HCT116 (cell line): ENCODE measurements at regions not wholly inside any gene's neighbourhood (a gene's known extent, or its start where the extent isn't known, plus 50 kb on each side); places are given as distances from the start of the nearest gene placed in this dataset.

ENCODE experiments used
- ATAC-seq: fragments of 200-7000 bp; cut with Tn5 transposase; 2 replicates; pipeline ENCODE4 v1.9.1; 2020; ENCODE audit warnings: mild to moderate bottlenecking, moderate library complexity
- BruUV-seq: library from RNA; stranded (reverse); fragments of 400-500 nt; replicated peaks from 2 replicates; lab custom pipeline; 2021; lab: Mats Ljungman, UMichigan
- CTCF ChIA-PET: fragments of 300-600 bp; sonication (Branson Sonifier 250); formaldehyde crosslinking; loops from one replicate; lab custom pipeline; 2021; ENCODE audit warnings: antibody characterized with exemption; lab: Charles Lee
- POLR2A ChIA-PET: fragments of 300-600, 350-600 bp; sonication (Branson Sonifier 250); formaldehyde crosslinking; loops from one replicate; lab custom pipeline; 2021; ENCODE audit warnings: antibody characterized with exemption; lab: Charles Lee
- RAD21 ChIA-PET, 2 experiments: fragments of 300-600 bp; sonication (Branson Sonifier 250); formaldehyde crosslinking; loops; one replicate each; lab custom pipeline; 2023; ENCODE audit warnings: low total read pairs in 2 of 2; ENCODE audit not compliant: uncharacterized antibody in 2 of 2, unreplicated experiment in 2 of 2, low non-redundant PET in 1 of 2; lab: Charles Lee
- DNase-seq: peaks from one replicate; pipeline ENCODE4 v3.0.0-alpha.2; 2010; ENCODE audit warnings: low read depth, low spot score
- H2AFZ ChIP-seq: fragments of 200-600 bp; shearing (Covaris generic), sonication (generic); 2 replicates; pipeline ENCODE4 v1.6.1; 2017; ENCODE audit warnings: low read depth, mixed run types, mixed read lengths, antibody characterized with exemption, low read length; ENCODE audit not compliant: poor library complexity, severe bottlenecking
- H3K27ac ChIP-seq: 2 replicates; pipeline ENCODE4 v1.5.1; 2012; ENCODE audit warnings: low read depth, low read length
- H3K27me3 ChIP-seq: fragments of 200-600 bp; sonication (generic); 2 replicates; pipeline ENCODE4 v1.6.1; 2016; ENCODE audit warnings: mixed run types, low read length, mixed read lengths; ENCODE audit not compliant: insufficient read depth
- H3K36me3 ChIP-seq, 2 experiments: fragments of 200-500 bp in 1 of 2; fragments of 200-600 bp in 1 of 2; sonication (Bioruptor generic) in 1 of 2; sonication (generic) in 1 of 2; 2 replicates each; pipeline versions ENCODE4 v1.5.1 to v1.6.1; 2014 to 2016; ENCODE audit warnings: low read length in 2 of 2, inconsistent platforms in 1 of 2, mixed read lengths in 1 of 2, mixed run types in 1 of 2; ENCODE audit not compliant: insufficient read depth in 2 of 2, control insufficient read depth in 1 of 2
- H3K4me1 ChIP-seq, 2 experiments: fragments of 200-600 bp in 1 of 2; sonication (generic) in 1 of 2; 2 replicates each; pipeline versions ENCODE4 v1.5.1 to v1.6.1; 2012 to 2017; ENCODE audit warnings: low read length in 2 of 2, inconsistent platforms in 1 of 2, mild to moderate bottlenecking in 1 of 2, mixed read lengths in 1 of 2, mixed run types in 1 of 2, moderate library complexity in 1 of 2; ENCODE audit not compliant: insufficient read depth in 2 of 2, control insufficient read depth in 1 of 2
- H3K4me2 ChIP-seq: fragments of 200-600 bp; sonication (generic); 2 replicates; pipeline ENCODE4 v1.6.1; 2017; ENCODE audit warnings: mixed run types, low read length, mixed read lengths
- H3K4me3 ChIP-seq, 2 experiments: fragments of 200-600 bp in 1 of 2; sonication (generic) in 1 of 2; replicated peaks in 1 of 2; 2 replicates each; pipeline ENCODE4 v1.5.1; 2011 to 2016; ENCODE audit warnings: low read length in 2 of 2, control low read depth in 1 of 2, low read depth in 1 of 2, mild to moderate bottlenecking in 1 of 2, mixed read lengths in 1 of 2, mixed run types in 1 of 2
- H3K79me2 ChIP-seq: fragments of 200-600 bp; sonication (generic); 2 replicates; pipeline ENCODE4 v1.6.1; 2017; ENCODE audit warnings: mild to moderate bottlenecking, mixed run types, low read length, moderate library complexity, mixed read lengths; ENCODE audit not compliant: insufficient read depth
- H3K9ac ChIP-seq: fragments of 200-600 bp; sonication (generic); 2 replicates; pipeline ENCODE4 v1.6.1; 2016; ENCODE audit warnings: low read length, mixed read lengths
- H3K9me2 ChIP-seq: fragments of 200-600 bp; sonication (generic), shearing (Covaris generic); 2 replicates; pipeline ENCODE4 v1.6.1; 2017; ENCODE audit warnings: mixed run types, mild to moderate bottlenecking, moderate library complexity; ENCODE audit not compliant: insufficient read depth
- H3K9me3 ChIP-seq, 2 experiments: fragments of 200-500 bp in 1 of 2; fragments of 200-600 bp in 1 of 2; sonication (Bioruptor generic) in 1 of 2; sonication (generic) in 1 of 2; 2 replicates each; pipeline ENCODE4 v1.6.1; 2014 to 2017; ENCODE audit warnings: low read length in 2 of 2, mixed read lengths in 2 of 2, inconsistent platforms in 1 of 2, low read depth in 1 of 2, mild to moderate bottlenecking in 1 of 2, mixed run types in 1 of 2, moderate library complexity in 1 of 2; ENCODE audit not compliant: control insufficient read depth in 1 of 2, insufficient read depth in 1 of 2
- H4K20me1 ChIP-seq: fragments of 200-600 bp; sonication (generic), shearing (Covaris generic); 2 replicates; pipeline ENCODE4 v1.6.1; 2017; ENCODE audit warnings: mixed run types, mild to moderate bottlenecking, moderate library complexity; ENCODE audit not compliant: insufficient read depth
- CEBPB ChIP-seq: IDR thresholded peaks from 2 replicates; pipeline ENCODE4 v1.6.1; 2012; ENCODE audit warnings: low read depth
- ELF1 ChIP-seq: IDR thresholded peaks from 2 replicates; pipeline ENCODE4 v1.6.1; 2012; ENCODE audit warnings: low read depth, borderline replicate concordance
- intact Hi-C: fragments of 100-400 bp; cut with micrococcal nuclease; formaldehyde crosslinking; loops from 2 replicates; pipeline ENCODE4 v1.10.0; 2022
- TF ChIP-seq, protein P1 (sequence below), 3 experiments: fragments of 200-600 bp in 1 of 3; sonication (generic) in 1 of 3; IDR thresholded peaks in 2 of 3; conservative IDR thresholded peaks in 1 of 3; 2 replicates each; pipeline ENCODE4 v1.5.1; 2012 to 2017; ENCODE audit warnings: low read depth in 2 of 3, low read length in 2 of 3, antibody characterized with exemption in 1 of 3, borderline replicate concordance in 1 of 3, control low read depth in 1 of 3, mild to moderate bottlenecking in 1 of 3, mixed read lengths in 1 of 3, mixed run types in 1 of 3, moderate library complexity in 1 of 3; ENCODE audit not compliant: insufficient read depth in 1 of 3
- TF ChIP-seq, protein P2 (sequence below): IDR thresholded peaks from 2 replicates; pipeline ENCODE4 v1.6.1; 2011; ENCODE audit warnings: mild to moderate bottlenecking, low read length, moderate library complexity; ENCODE audit not compliant: insufficient replicate concordance; ENCODE audit errors: extremely low read depth

DNA sequence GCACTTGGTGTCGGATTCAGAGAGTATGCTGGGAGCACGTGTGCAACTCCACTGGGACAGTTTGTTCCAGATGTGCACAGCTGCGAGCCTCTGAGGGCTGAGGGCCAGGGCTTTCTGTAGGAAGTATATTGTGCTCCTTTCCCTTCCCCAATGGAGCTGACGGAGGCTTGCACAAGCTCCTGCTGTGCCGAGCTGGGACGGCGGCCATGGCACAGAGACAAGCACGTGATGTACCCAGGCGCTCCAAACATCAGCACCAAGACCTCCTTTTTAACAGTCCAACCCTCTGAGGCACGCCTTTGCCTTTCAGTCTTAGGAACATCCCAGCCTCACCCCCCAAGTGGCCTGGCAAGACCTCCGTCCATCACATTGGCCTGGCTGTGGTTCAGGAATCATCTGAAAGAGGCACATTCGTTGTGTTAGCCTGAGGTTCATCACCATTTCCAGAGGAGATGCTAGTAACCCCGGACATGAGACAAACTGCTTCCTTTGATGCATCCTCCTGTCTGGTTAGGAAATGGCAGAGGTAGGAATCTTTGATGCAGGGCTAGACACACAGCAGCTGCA, 339.2 kb upstream of the KAZN start:
- Histone ChIP-seq H4K20me1 (no peaks in the 10 kb centered on the region), H2AFZ (no peak overlapping the region), H3K4me1 (no peaks in the 10 kb centered on the region), H3K9me3 (no peaks in the 10 kb centered on the region), H3K4me3 (no peak overlapping the region), H3K27me3 (peaks cover 29% of the 10 kb centered on the region), H3K27ac (no peak overlapping the region), H3K79me2 (no peaks in the 10 kb centered on the region), H3K9ac (no peak overlapping the region), H3K36me3 (no peaks in the 10 kb centered on the region), H3K4me2 (no peak overlapping the region), H3K9me2 (no peaks in the 10 kb centered on the region)
- no TSS peak for BruUV-seq
- CTCF ChIA-PET, result no interaction called here
- TF ChIP-seq CEBPB (no peak), ELF1 (no peak)
- TF ChIP-seq, protein P1, sequence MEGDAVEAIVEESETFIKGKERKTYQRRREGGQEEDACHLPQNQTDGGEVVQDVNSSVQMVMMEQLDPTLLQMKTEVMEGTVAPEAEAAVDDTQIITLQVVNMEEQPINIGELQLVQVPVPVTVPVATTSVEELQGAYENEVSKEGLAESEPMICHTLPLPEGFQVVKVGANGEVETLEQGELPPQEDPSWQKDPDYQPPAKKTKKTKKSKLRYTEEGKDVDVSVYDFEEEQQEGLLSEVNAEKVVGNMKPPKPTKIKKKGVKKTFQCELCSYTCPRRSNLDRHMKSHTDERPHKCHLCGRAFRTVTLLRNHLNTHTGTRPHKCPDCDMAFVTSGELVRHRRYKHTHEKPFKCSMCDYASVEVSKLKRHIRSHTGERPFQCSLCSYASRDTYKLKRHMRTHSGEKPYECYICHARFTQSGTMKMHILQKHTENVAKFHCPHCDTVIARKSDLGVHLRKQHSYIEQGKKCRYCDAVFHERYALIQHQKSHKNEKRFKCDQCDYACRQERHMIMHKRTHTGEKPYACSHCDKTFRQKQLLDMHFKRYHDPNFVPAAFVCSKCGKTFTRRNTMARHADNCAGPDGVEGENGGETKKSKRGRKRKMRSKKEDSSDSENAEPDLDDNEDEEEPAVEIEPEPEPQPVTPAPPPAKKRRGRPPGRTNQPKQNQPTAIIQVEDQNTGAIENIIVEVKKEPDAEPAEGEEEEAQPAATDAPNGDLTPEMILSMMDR (IDR thresholded peaks at IDR 0.05 in 2 of 3, conservative IDR thresholded peaks at IDR 0.05 in 1 of 3; ENCODE audit: borderline replicate concordance in 1 of 3, insufficient read depth in 1 of 3, low read depth in 2 of 3, low read length in 2 of 3), result no peak
- TF ChIP-seq, protein P2, sequence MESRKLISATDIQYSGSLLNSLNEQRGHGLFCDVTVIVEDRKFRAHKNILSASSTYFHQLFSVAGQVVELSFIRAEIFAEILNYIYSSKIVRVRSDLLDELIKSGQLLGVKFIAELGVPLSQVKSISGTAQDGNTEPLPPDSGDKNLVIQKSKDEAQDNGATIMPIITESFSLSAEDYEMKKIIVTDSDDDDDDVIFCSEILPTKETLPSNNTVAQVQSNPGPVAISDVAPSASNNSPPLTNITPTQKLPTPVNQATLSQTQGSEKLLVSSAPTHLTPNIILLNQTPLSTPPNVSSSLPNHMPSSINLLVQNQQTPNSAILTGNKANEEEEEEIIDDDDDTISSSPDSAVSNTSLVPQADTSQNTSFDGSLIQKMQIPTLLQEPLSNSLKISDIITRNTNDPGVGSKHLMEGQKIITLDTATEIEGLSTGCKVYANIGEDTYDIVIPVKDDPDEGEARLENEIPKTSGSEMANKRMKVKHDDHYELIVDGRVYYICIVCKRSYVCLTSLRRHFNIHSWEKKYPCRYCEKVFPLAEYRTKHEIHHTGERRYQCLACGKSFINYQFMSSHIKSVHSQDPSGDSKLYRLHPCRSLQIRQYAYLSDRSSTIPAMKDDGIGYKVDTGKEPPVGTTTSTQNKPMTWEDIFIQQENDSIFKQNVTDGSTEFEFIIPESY, result no peak
- ATAC-seq (no peak), DNase-seq (no peak)
- POLR2A ChIA-PET, result no interaction called here
- intact Hi-C loops, result no loop called here
- RAD21 ChIA-PET, result no interaction called here
